WERI-Rb-1 (cell line): ENCODE measurements at regions not wholly inside any gene's neighbourhood (a gene's known extent, or its start where the extent isn't known, plus 50 kb on each side); places are given as distances from the start of the nearest gene placed in this dataset.

Experiments
- DNase-seq: peaks from one replicate; pipeline ENCODE4 v3.0.0-alpha.2; 2020
- H3K27ac ChIP-seq: fragments of 250-450 bp; sonication (Bioruptor Pico); 2 replicates; pipeline ENCODE4 v1.5.1; 2020; ENCODE audit warnings: mild to moderate bottlenecking, moderate library complexity
- H3K27me3 ChIP-seq: fragments of 250-450 bp; sonication (Bioruptor Pico); 2 replicates; pipeline ENCODE4 v1.5.1; 2021; ENCODE audit warnings: mild to moderate bottlenecking, low read depth, moderate library complexity; ENCODE audit not compliant: insufficient read depth, severe bottlenecking
- H3K36me3 ChIP-seq: fragments of 250-450 bp; sonication (Bioruptor Pico); 2 replicates; pipeline ENCODE4 v1.5.1; 2020; ENCODE audit warnings: mild to moderate bottlenecking, moderate library complexity
- H3K4me3 ChIP-seq: 2 replicates; pipeline ENCODE4 v1.5.1; 2011; ENCODE audit warnings: low read depth, mild to moderate bottlenecking, control low read depth, low read length
- H3K9me3 ChIP-seq: fragments of 250-450 bp; sonication (Bioruptor Pico); 2 replicates; pipeline ENCODE4 v1.5.1; 2021; ENCODE audit warnings: mild to moderate bottlenecking, moderate library complexity; ENCODE audit not compliant: severe bottlenecking
- CTCF ChIP-seq: IDR thresholded peaks from 2 replicates; pipeline ENCODE4 v1.5.1; 2011; ENCODE audit warnings: low read depth, mild to moderate bottlenecking, control low read depth, inconsistent platforms, low read length

- peak overlapping the region; percentile 51 for H3K4me3 ChIP-seq
- no peaks in the 10 kb centered on the region for H3K9me3 ChIP-seq
- peaks cover 6% of the 10 kb centered on the region for H3K36me3 ChIP-seq
- H3K27ac ChIP-seq, result peak overlapping the region; percentile 94
- peak; percentile 56 for DNase-seq
- H3K27me3 ChIP-seq, result no peaks in the 10 kb centered on the region
- TF ChIP-seq CTCF, result no peak
Observed at GRCh38 chr16:85461022-85461813, 151.9 kb upstream of the GSE1 start.

GRCh38 chr16:85461814-85462713 is 151.1 kb upstream of the GSE1 start:
- peak overlapping the region; percentile 94 for H3K27ac ChIP-seq
- H3K9me3 ChIP-seq, result no peaks in the 10 kb centered on the region
- peaks cover 6% of the 10 kb centered on the region for H3K36me3 ChIP-seq
- no peak for TF ChIP-seq CTCF
- H3K4me3 ChIP-seq, result peak overlapping the region; percentile 51
- H3K27me3 ChIP-seq, result no peaks in the 10 kb centered on the region
- DNase-seq, result peak; percentile 73

- Histone ChIP-seq H3K4me3 (peak overlapping the region; percentile 54), H3K36me3 (peaks cover 6% of the 10 kb centered on the region), H3K27ac (peak overlapping the region; percentile 91), H3K27me3 (no peaks in the 10 kb centered on the region), H3K9me3 (no peaks in the 10 kb centered on the region)
- no peak for DNase-seq
- no peak for TF ChIP-seq CTCF
Observed at GRCh38 chr16:85462714-85463611, 150.2 kb upstream of the GSE1 start.

- H3K4me3 ChIP-seq, result peak overlapping the region; percentile 54
Observed at GRCh38 chr16:85463672-85464382, 149.3 kb upstream of the GSE1 start.

More at GRCh38 chr16:85463672-85464382, 149.3 kb upstream of the GSE1 start:
- peak; percentile 31 for DNase-seq
- Histone ChIP-seq H3K9me3 (no peaks in the 10 kb centered on the region), H3K36me3 (peaks cover 10% of the 10 kb centered on the region), H3K27me3 (no peaks in the 10 kb centered on the region), H3K27ac (peak overlapping the region; percentile 91)
- no peak for TF ChIP-seq CTCF
